ENCODE measurements at regions not wholly inside any gene's neighbourhood (a gene's known extent, or its start where the extent isn't known, plus 50 kb on each side); places are given as distances from the start of the nearest gene placed in this dataset.

DNA sequence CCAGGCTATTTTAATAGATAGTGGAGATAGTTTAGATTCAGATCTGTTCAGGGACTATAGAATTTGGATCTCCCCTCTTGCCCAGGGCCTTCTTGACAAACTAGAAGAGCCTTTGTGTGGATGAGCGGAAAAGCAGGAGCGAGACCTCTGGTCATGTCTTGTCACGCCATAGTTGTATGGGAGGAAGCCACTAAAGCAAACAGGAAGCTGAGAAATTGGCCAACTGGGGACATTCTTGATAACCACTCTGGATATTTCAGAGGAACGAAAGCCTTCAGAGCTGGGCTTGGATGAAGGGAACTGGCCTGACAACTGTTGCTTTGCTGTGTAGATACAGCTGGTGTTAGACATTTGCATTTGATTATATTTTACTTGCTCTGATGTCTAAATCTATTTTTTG is 54.1 kb upstream of the EXOC2 start:
- DNase-seq: no peak

GRCh38 chr6:744666-745353 is 51.9 kb upstream of the EXOC2 start:
- DNase-seq: no peak

- no peak for DNase-seq
Measured at GRCh38 chr6:743320-744096, 50.6 kb upstream of the EXOC2 start.
